ENCODE measurements at regions not wholly inside any gene's neighbourhood (a gene's known extent, or its start where the extent isn't known, plus 50 kb on each side); places are given as distances from the start of the nearest gene placed in this dataset.
"Not testable (repeated sequence)": the region's sequence is repeated elsewhere in the genome, so short reads cannot be mapped to it uniquely, and the experiment has no call there.

DNA sequence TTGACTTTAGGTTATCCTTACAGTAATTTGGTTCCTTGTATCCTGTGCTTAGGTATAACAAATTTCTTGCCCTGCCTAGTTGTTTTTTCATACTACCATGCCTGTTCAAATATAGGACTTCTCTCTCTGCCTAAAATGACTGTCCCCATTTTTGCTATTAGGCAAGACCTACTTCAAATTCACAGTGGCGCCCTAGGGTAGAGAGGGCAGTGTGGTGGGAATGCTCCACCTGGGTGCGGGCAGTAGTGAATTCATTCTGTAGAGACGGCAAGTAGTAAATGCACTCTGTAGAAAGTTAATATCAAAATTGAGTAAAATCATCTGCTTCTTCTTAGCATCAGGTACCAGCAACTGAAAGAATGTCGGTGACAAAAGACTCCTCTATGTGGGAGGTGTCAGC, 120.4 kb upstream of the RHOBTB1 start:
- H3K9me3 Mint-ChIP-seq (ENCODE audit: insufficient read depth) = no peaks in the 10 kb centered on the region
- no peak for DNase-seq
- ChIA-PET POLR2A (no interaction called here), CTCF (no interaction called here)
- ATAC-seq = no peak
- peaks cover 2% of the 10 kb centered on the region for H3K27me3 Mint-ChIP-seq (ENCODE audit: low read depth)
- H3K27ac Mint-ChIP-seq = no peak overlapping the region
- H3K4me1 Mint-ChIP-seq (ENCODE audit: low read depth) = no peaks in the 10 kb centered on the region
- no peaks in the 10 kb centered on the region for H3K36me3 Mint-ChIP-seq (ENCODE audit: low read depth)
- H3K4me3 Mint-ChIP-seq = no peak overlapping the region

DNA sequence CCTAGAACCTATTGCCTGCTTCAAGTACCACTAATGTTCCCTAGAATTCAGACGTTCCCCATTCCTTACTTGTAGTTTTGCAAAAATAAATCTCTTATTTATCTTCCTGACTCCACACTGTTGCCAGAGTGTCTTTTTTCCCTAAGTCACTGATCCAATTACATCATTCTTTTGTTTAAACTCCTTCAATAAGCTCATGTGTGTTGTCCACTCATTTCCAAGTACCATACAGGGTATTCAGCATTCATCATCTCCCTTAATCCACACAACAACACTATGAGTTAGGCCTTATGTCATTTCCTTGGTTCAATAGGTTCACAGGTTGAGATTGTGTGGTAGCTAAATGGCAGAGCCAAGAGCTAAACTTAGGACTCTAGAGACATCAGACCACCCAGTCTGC, 119.9 kb upstream of the RHOBTB1 start:
- Mint-ChIP-seq H3K27ac (no peak overlapping the region), H3K36me3 (ENCODE audit: low read depth) (no peaks in the 10 kb centered on the region), H3K9me3 (ENCODE audit: insufficient read depth) (no peaks in the 10 kb centered on the region), H3K4me1 (ENCODE audit: low read depth) (no peaks in the 10 kb centered on the region), H3K27me3 (ENCODE audit: low read depth) (peaks cover 2% of the 10 kb centered on the region), H3K4me3 (no peak overlapping the region)
- DNase-seq (no peak), ATAC-seq (no peak)
- ChIA-PET CTCF (no interaction called here), POLR2A (no interaction called here)

DNA sequence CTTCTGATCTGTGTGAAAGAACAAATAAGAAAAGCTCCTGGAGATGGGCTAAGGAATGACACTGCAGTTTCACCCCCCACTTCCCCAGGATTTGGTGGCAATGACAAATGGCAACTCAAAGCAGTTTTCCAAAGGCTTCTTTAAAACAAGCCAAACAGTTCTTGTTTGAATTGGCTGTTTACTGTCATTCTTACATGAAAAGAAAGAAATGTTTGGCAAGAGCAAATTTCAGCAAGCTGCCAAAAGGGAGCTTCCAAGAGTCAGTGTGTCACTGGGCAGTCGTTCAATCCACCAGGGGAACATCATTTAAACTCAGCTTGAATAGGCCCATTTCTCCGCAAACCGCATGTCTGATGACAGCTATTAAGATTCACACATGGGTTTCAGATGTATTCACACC, 119.0 kb upstream of the RHOBTB1 start:
- peaks cover 2% of the 10 kb centered on the region for H3K27me3 Mint-ChIP-seq (ENCODE audit: low read depth)
- H3K4me1 Mint-ChIP-seq (ENCODE audit: low read depth) = no peaks in the 10 kb centered on the region
- H3K36me3 Mint-ChIP-seq (ENCODE audit: low read depth) = no peaks in the 10 kb centered on the region
- H3K9me3 Mint-ChIP-seq (ENCODE audit: insufficient read depth) = no peaks in the 10 kb centered on the region
- CTCF ChIA-PET = no interaction called here
- POLR2A ChIA-PET = no interaction called here
- H3K4me3 Mint-ChIP-seq = no peak overlapping the region
- DNase-seq = no peak
- ATAC-seq = no peak
- no peak overlapping the region for H3K27ac Mint-ChIP-seq

DNA sequence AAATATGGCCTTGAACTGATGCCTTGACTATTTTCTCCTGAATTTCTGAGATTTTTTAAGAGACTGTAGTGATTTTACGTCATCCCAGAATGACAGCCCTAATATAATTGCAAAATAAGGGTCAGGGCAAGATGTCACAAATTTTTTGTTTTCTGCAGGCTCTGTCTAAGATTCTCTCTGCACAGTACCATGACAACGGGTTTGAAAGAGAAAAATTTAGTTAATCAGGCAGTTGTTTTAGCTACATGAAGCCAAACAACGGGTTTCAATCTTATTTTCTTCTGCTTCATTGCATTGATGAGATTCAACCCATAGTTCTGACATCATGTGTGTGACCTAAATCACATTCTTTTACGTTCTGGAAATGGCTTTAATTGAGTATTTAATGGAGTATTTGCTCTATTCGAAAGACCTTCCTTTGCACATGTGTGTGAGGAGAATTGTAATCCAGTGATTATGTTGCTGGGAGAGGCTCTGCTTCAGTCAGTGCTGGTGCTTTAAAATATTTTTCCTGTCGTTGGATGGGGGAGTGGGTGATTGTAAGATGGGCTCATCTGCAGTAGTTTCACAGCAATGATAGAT, 118.0 kb upstream of the RHOBTB1 start:
- no peaks in the 10 kb centered on the region for H3K4me1 Mint-ChIP-seq (ENCODE audit: low read depth)
- no peaks in the 10 kb centered on the region for H3K36me3 Mint-ChIP-seq (ENCODE audit: low read depth)
- no peaks in the 10 kb centered on the region for H3K9me3 Mint-ChIP-seq (ENCODE audit: insufficient read depth)
- H3K27me3 Mint-ChIP-seq (ENCODE audit: low read depth) = peaks cover 2% of the 10 kb centered on the region
- DNase-seq = no peak
- H3K4me3 Mint-ChIP-seq = no peak overlapping the region
- no peak overlapping the region for H3K27ac Mint-ChIP-seq
- POLR2A ChIA-PET = no interaction called here
- CTCF ChIA-PET = no interaction called here
- no peak for ATAC-seq

DNA sequence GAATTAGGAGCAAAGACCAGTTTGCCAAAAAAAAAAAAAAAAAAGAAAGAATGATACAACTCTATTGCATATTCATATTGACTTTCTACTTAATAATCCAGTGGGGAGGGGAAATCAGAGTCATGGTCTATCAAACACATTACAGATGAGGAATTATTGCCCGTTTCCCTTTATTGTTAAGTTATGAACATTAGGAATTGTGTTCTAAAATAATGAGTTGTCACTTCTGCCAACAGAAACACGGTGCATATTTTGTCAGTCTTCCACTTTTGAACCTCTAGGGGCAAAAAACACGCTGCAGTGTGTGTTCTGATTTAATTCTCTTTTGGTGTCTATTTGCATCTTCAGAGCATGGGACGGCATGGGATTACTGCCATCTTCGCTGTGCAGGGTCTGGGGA, 115.7 kb upstream of the RHOBTB1 start:
- no peak overlapping the region for H3K27ac Mint-ChIP-seq
- ATAC-seq (no peak), DNase-seq (no peak)
- peaks cover 2% of the 10 kb centered on the region for H3K27me3 Mint-ChIP-seq (ENCODE audit: low read depth)
- H3K36me3 Mint-ChIP-seq (ENCODE audit: low read depth) = no peaks in the 10 kb centered on the region
- ChIA-PET CTCF (no interaction called here), POLR2A (no interaction called here)
- H3K4me3 Mint-ChIP-seq = no peak overlapping the region
- H3K4me1 Mint-ChIP-seq (ENCODE audit: low read depth) = no peaks in the 10 kb centered on the region
- H3K9me3 Mint-ChIP-seq (ENCODE audit: insufficient read depth) = peaks cover 2% of the 10 kb centered on the region

DNA sequence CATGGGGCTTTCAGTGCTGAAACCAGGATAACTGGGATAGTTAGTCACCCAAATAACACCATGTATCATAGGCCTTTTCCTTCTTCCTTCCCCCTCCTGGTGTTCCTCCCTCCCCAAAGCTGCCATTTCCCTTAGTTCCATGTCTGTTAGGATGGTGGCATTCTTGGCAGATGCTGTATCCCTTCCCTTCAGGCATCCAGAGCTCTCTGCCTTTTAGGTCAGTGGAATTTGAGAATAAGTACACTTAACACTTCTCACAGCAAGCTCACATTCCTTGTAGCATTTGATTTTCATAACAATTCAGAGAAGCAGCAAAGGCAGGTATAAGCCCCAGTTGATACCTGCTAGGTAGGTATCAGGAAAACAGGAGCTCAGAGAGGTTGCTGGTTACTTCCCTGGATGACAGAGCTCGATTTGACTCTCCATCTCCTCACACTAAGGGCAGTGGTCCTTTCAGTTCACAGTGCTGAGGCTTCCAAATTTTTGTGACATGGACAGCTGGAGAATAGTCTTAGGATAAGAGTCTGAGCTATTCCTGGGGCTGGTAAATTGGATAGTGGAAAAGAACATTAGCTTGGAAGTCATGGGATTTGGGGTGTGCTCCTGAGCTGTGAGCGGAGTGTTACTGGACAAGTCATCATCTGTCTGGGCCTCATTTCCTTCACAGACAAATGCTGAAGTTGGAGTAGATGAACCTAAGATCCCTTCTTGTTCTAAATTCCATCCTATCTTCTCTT, 108.7 kb upstream of the RHOBTB1 start:
- DNase-seq (no peak), ATAC-seq (no peak)
- Mint-ChIP-seq H3K9me3 (ENCODE audit: insufficient read depth) (peaks cover 6% of the 10 kb centered on the region), H3K27ac (no peak overlapping the region), H3K36me3 (ENCODE audit: low read depth) (no peaks in the 10 kb centered on the region), H3K4me3 (no peak overlapping the region), H3K27me3 (ENCODE audit: low read depth) (no peaks in the 10 kb centered on the region), H3K4me1 (ENCODE audit: low read depth) (no peaks in the 10 kb centered on the region)
- POLR2A ChIA-PET = no interaction called here
- CTCF ChIA-PET = no interaction called here

DNA sequence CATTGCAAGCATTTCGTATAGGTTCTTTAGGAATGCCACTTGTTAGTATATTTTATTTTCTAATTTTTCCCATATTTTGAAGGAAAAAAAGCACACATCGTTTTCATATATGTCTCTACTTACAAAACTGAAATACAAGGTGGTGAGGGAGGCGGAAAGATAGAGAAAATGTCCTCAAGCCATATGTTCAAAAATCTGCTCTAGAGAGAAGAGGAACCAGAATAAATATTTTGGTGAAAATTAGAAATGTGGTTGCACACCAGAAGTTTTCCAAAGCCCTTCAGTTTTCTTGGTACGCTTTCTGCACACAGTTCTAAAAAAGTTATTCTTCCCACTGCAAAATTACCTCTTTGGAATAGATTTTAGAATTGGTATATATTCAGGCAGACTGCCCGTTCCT, 107.4 kb upstream of the RHOBTB1 start:
- POLR2A ChIA-PET = no interaction called here
- H3K27me3 Mint-ChIP-seq (ENCODE audit: low read depth) = no peaks in the 10 kb centered on the region

DNA sequence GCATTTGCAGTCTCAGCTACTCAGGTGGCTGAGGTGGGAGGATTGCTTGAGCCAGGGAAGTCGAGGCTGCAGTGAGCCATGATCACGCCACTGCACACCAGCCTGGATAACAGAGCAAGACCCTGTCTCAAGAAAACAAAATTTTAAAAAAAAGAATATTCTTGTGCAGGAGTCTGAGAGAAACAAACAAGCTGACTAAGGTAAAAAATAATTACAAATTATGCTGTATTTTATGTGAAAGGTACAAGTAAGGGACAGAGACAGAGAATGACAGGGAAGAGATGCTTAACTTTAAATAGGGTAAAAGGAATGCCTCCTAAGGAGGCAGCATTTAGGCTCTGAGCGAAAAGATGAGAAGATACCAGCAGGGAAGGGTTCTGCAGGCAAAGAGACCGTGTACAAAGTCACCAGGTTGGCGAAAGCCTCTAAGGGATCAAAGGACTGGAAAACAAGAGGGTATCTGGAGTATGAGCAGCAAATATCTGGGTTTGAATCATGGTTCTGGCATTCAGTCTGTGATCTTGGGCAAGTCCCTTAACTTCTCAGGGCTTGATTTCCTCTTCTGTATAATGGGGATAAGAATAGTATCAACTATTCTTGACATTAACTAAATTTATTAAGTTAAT, 106.2 kb upstream of the RHOBTB1 start:
- H3K36me3 Mint-ChIP-seq (ENCODE audit: low read depth) = no peaks in the 10 kb centered on the region
- CTCF ChIA-PET = no interaction called here

More for the DNA sequence above, 107.4 kb upstream of the RHOBTB1 start:
- no peak for ATAC-seq
- Mint-ChIP-seq H3K4me3 (no peak overlapping the region), H3K36me3 (ENCODE audit: low read depth) (no peaks in the 10 kb centered on the region), H3K4me1 (ENCODE audit: low read depth) (no peaks in the 10 kb centered on the region), H3K9me3 (ENCODE audit: insufficient read depth) (peaks cover 6% of the 10 kb centered on the region), H3K27ac (no peak overlapping the region)
- CTCF ChIA-PET = no interaction called here
- no peak for DNase-seq

DNA sequence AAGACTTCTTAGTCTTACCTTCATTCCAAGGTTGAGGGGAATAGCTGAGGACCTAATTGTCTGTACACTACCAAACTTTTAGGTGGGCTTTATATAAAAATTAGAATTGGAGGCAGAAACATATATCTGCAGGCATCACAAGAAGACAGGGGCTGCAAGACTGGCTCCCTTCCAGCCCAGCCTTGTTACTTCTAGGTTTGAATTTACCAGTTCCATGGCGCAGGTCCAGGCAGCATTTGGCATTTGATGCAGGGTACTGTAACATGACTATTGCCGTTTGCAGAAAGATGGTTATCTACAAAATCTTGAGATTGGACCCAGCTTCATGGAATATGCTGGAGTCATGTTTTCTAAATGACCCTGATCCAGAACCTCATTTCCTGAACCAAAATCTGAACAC, 105.4 kb upstream of the RHOBTB1 start:
- DNase-seq (no peak), ATAC-seq (no peak)
- Mint-ChIP-seq H3K27ac (no peak overlapping the region), H3K27me3 (ENCODE audit: low read depth) (no peaks in the 10 kb centered on the region), H3K36me3 (ENCODE audit: low read depth) (no peaks in the 10 kb centered on the region), H3K4me1 (ENCODE audit: low read depth) (no peaks in the 10 kb centered on the region), H3K4me3 (no peak overlapping the region), H3K9me3 (ENCODE audit: insufficient read depth) (peaks cover 1% of the 10 kb centered on the region)
- POLR2A ChIA-PET = no interaction called here
- CTCF ChIA-PET = no interaction called here

More for the DNA sequence above, 106.2 kb upstream of the RHOBTB1 start:
- DNase-seq (no peak), ATAC-seq (no peak)
- H3K9me3 Mint-ChIP-seq (ENCODE audit: insufficient read depth) = peaks cover 6% of the 10 kb centered on the region
- H3K27me3 Mint-ChIP-seq (ENCODE audit: low read depth) = no peaks in the 10 kb centered on the region
- POLR2A ChIA-PET = no interaction called here
- H3K27ac Mint-ChIP-seq = no peak overlapping the region
- H3K4me3 Mint-ChIP-seq = no peak overlapping the region
- no peaks in the 10 kb centered on the region for H3K4me1 Mint-ChIP-seq (ENCODE audit: low read depth)

DNA sequence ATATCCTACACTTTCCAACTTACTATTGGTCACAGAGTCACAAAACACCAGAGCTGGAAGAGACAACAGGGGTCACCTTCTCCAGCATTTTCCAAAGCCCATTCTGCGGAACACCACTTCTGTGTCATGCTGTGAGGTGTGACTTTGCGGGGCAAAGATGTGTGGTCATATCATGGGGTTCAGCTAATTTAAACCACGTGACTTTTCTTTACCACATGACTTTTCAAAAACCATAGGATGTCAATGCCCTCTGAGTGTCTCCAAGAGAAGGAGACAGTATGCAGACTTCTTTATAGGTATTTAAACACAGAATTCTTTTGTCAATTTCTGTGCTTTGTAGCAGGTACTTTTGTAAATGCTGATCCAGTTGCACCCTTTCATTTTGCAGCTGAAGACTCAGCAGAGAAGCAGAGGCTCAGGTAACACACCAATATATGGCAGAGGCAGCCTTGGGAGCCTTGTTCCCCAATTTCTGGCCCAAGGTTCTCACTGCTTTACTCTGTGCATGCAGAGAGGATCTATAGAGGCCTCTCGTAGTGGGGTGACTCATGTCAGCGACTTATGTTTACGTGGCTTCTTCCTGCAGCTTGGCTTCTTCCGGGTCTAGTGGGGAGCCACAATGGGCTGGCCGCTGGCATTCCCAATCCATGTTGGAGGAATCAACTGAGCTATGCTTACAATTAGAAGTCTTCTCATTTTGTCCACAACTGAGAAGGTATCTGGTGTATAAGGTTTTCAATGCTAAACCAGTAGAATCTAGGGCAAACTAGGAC, 104.0 kb upstream of the RHOBTB1 start:
- H3K27ac Mint-ChIP-seq = no peak overlapping the region
- H3K9me3 Mint-ChIP-seq (ENCODE audit: insufficient read depth) = no peaks in the 10 kb centered on the region
- ATAC-seq (no peak), DNase-seq (no peak)
- ChIA-PET POLR2A (no interaction called here), CTCF (no interaction called here)
- H3K27me3 Mint-ChIP-seq (ENCODE audit: low read depth) = no peaks in the 10 kb centered on the region
- H3K4me1 Mint-ChIP-seq (ENCODE audit: low read depth) = no peaks in the 10 kb centered on the region
- H3K4me3 Mint-ChIP-seq = no peak overlapping the region
- no peaks in the 10 kb centered on the region for H3K36me3 Mint-ChIP-seq (ENCODE audit: low read depth)

DNA sequence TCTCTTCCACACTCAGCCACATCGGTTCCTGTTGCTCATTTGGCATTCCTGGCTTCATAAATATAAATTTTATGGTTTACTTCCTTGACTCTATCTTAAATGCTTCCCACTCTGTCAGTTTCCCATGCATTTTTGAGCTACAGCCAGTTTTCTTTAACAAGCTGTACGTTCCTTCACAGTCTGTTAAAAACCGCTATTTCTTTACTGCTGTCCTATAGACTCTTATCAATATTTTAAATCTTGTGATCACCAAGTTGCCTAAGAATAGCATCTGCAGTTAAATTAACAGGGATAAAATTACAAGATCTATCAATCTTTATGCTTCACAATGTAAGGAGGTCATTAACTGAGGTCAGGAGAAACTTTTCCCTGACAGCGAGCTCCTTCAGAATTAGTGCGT, 103.1 kb upstream of the RHOBTB1 start:
- Mint-ChIP-seq H3K27ac (no peak overlapping the region), H3K27me3 (ENCODE audit: low read depth) (no peaks in the 10 kb centered on the region), H3K4me3 (no peak overlapping the region), H3K4me1 (ENCODE audit: low read depth) (no peaks in the 10 kb centered on the region), H3K36me3 (ENCODE audit: low read depth) (no peaks in the 10 kb centered on the region), H3K9me3 (ENCODE audit: insufficient read depth) (no peaks in the 10 kb centered on the region)
- DNase-seq (no peak), ATAC-seq (no peak)
- CTCF ChIA-PET = no interaction called here
- POLR2A ChIA-PET = no interaction called here

DNA sequence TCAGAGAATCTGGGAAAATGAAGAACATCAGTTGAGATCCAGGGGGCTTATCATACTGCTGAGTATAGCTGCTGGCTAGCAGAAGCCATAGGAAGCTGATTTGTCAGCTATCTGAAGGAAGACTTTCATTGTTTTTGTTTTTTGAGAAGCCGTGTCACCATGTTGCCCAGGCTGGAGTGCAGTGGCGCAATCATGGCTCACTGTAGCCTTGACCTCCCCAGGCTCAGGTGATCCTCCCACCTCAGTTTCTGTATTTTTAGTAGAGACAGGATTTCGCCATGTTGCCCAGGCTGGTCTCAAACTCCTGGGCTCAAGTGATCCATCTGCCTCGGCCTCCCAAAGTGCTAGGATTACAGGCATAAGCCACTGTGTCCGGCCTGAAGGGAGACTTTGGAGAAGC, 101.5 kb upstream of the RHOBTB1 start:
- POLR2A ChIA-PET = interaction anchor here (0.7 kb wide), 1 partner anchor 180 kb away, joined by 4 read pairs; no protein-coding TSS in a partner anchor
- H3K9me3 Mint-ChIP-seq (ENCODE audit: insufficient read depth); CTCF ChIA-PET; H3K4me1 Mint-ChIP-seq (ENCODE audit: low read depth); ATAC-seq; DNase-seq; H3K4me3 Mint-ChIP-seq; H3K27me3 Mint-ChIP-seq (ENCODE audit: low read depth); H3K36me3 Mint-ChIP-seq (ENCODE audit: low read depth); H3K27ac Mint-ChIP-seq: not testable (repeated sequence)
